Liver (tissue), 3 donors: ENCODE measurements at regions not wholly inside any gene's neighbourhood (a gene's known extent, or its start where the extent isn't known, plus 50 kb on each side); places are given as distances from the start of the nearest gene placed in this dataset.

Experiments used
- TF ChIP-seq, protein P1 (sequence below): fragments of 150-350 bp; IDR thresholded peaks from 2 replicates; pipeline ENCODE4 v1.5.1; 2017; ENCODE audit warnings: improper control_type of control experiment, low read depth, low read length; ENCODE audit not compliant: missing input control
- TF ChIP-seq, protein P2 (sequence below): IDR thresholded peaks from 2 replicates; pipeline ENCODE4 v1.6.1; 2016; ENCODE audit warnings: antibody characterized with exemption
- donor health status: healthy.
- donor health status: healthy.

DNA sequence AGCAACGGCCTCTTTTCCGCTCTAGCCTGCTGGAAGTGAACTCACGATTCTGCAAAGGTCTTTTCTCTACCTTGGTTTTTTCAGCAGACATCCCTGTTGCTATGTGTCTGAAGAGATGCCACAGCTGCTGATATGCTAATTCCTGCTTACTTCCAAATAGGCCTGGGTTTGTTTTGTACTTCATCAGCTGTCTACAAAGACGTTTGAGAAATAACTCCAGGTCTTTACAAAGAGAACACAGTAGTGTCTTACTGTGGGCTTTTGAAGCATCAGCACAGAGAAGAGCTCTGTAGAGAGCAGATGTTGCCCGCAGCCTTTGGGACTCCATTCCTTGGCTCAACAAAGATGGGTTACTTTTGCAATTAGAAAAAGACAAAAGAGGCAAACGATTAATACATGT lies 1366.5 kb downstream of the AACS start:
- TF ChIP-seq, protein P1, sequence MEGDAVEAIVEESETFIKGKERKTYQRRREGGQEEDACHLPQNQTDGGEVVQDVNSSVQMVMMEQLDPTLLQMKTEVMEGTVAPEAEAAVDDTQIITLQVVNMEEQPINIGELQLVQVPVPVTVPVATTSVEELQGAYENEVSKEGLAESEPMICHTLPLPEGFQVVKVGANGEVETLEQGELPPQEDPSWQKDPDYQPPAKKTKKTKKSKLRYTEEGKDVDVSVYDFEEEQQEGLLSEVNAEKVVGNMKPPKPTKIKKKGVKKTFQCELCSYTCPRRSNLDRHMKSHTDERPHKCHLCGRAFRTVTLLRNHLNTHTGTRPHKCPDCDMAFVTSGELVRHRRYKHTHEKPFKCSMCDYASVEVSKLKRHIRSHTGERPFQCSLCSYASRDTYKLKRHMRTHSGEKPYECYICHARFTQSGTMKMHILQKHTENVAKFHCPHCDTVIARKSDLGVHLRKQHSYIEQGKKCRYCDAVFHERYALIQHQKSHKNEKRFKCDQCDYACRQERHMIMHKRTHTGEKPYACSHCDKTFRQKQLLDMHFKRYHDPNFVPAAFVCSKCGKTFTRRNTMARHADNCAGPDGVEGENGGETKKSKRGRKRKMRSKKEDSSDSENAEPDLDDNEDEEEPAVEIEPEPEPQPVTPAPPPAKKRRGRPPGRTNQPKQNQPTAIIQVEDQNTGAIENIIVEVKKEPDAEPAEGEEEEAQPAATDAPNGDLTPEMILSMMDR = no peak
- TF ChIP-seq, protein P2, sequence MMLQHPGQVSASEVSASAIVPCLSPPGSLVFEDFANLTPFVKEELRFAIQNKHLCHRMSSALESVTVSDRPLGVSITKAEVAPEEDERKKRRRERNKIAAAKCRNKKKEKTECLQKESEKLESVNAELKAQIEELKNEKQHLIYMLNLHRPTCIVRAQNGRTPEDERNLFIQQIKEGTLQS = no peak
